Bronchial epithelial cell (primary cell): ENCODE measurements at regions not wholly inside any gene's neighbourhood (a gene's known extent, or its start where the extent isn't known, plus 50 kb on each side); places are given as distances from the start of the nearest gene placed in this dataset.

ENCODE experiments used
- DNase-seq: peaks from one replicate; pipeline ENCODE4 v3.0.0-alpha.2; 2010; ENCODE audit warnings: low read depth
- FAIRE-seq: peaks from 2 replicates; lab custom pipeline; 2011; peaks lifted over from hg19 to GRCh38; lab: Jason Lieb, UNC
- H3K27me3 ChIP-seq: 2 replicates; pipeline ENCODE4 v1.5.1; 2011; ENCODE audit warnings: low read length; ENCODE audit not compliant: control insufficient read depth, insufficient read depth
- H3K36me3 ChIP-seq: 2 replicates; pipeline ENCODE4 v1.5.1; 2011; ENCODE audit warnings: low read length; ENCODE audit not compliant: control insufficient read depth, insufficient read depth
- H3K4me3 ChIP-seq: 2 replicates; pipeline ENCODE4 v1.5.1; 2011; ENCODE audit warnings: mild to moderate bottlenecking, low read depth, low read length, control low read depth
- CTCF ChIP-seq: IDR thresholded peaks from 2 replicates; pipeline ENCODE4 v1.5.1; 2011; ENCODE audit warnings: mild to moderate bottlenecking, moderate library complexity, low read length, control low read depth, inconsistent platforms; ENCODE audit not compliant: insufficient read depth, severe bottlenecking

- DNase-seq: no peak
- Histone ChIP-seq H3K27me3 (peaks cover 5% of the 10 kb centered on the region), H3K4me3 (no peak overlapping the region), H3K36me3 (no peaks in the 10 kb centered on the region)
- no peak for FAIRE-seq
- no peak for TF ChIP-seq CTCF
Observed at GRCh38 chr11:121800240-121800639, 315.8 kb downstream of the BLID start.

DNA sequence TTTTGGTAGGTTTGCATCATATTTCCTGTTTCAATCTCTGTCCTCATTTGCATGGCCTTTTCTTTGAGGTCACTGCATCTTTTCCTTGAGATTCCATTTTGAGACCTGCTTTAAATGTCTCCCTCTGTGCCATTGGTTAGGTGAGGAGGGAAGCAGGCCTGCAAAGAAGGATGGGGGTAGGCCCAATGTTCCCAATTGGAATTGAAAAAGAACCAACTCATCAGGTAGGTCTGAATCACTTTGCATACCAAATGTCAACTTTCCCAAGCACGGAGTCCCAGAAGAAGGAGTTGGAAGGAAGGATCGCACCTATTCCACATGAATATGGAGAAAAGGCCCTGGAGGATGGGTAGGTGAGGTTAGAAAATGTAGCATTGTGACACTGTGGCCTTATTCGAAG, 318.5 kb downstream of the BLID start:
- no peak for DNase-seq
- H3K36me3 ChIP-seq: no peaks in the 10 kb centered on the region
- TF ChIP-seq CTCF: no peak
- no peak for FAIRE-seq
- H3K27me3 ChIP-seq: peaks cover 5% of the 10 kb centered on the region
- no peak overlapping the region for H3K4me3 ChIP-seq

DNA sequence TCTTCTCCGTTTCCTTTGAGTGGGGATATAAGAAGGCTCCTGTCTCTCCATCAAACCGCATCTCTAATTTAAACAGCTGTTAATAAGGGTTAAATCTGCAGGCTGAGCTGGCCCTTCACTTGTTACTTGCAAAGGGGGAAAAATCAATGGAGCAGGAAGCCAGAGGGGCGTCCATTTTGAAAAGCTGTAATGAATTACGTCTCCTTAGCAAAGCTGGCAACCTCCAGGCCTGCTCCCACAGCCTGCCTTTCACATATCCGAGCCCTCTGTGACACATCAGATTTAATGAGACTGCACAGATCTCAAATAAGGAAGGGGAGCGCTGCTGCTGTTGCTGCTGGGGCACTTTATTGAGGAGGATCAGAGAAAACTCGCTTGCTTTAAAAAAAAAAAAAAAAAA, 320.8 kb downstream of the BLID start:
- Histone ChIP-seq H3K36me3 (no peaks in the 10 kb centered on the region), H3K27me3 (peaks cover under 1% of the 10 kb centered on the region), H3K4me3 (no peak overlapping the region)
- FAIRE-seq (no peak), DNase-seq (no peak)
- TF ChIP-seq CTCF: no peak

DNA sequence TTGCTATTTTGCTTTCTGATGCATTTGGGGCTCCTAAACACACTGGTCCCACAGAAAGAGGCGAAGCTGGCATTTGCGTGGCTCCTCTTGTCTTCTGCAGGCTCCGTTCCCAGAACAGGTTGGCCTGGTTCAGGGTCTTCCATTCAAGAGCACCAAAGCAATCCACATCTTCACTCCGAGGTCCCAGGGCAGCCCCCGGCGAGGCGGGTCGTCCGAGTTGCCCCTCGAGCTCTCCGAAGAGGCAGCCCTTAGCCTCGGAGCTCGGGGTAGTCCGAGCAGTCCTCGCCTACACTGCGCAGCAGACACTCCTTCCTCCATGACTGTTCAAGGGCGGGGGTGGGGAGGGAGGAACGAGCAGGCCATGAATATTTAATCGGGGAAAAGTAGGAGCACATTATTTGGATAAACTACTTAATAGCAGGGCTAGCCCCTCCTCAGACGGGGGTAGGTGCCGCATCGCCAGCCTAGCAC, 321.3 kb downstream of the BLID start:
- H3K36me3 ChIP-seq: no peaks in the 10 kb centered on the region
- no peak for TF ChIP-seq CTCF
- H3K4me3 ChIP-seq: no peak overlapping the region
- DNase-seq: no peak
- no peak for FAIRE-seq
- no peaks in the 10 kb centered on the region for H3K27me3 ChIP-seq

- Histone ChIP-seq H3K27me3 (no peaks in the 10 kb centered on the region), H3K4me3 (no peak overlapping the region), H3K36me3 (no peaks in the 10 kb centered on the region)
- FAIRE-seq (no peak), DNase-seq (no peak)
- TF ChIP-seq CTCF: no peak
Observed at GRCh38 chr11:121793916-121794315, 322.1 kb downstream of the BLID start.

GRCh38 chr11:121793291-121793690, 322.7 kb downstream of the BLID start:
- TF ChIP-seq CTCF: no peak
- H3K36me3 ChIP-seq: no peaks in the 10 kb centered on the region
- DNase-seq (no peak), FAIRE-seq (no peak)
- no peak overlapping the region for H3K4me3 ChIP-seq
- no peaks in the 10 kb centered on the region for H3K27me3 ChIP-seq
